Activated T-helper 9 cell treated with anti-CD3 and anti-CD28 coated beads, Interleukin-2, amount 50 U/mL, for 16 hours (primary cell): ENCODE measurements at regions not wholly inside any gene's neighbourhood (a gene's known extent, or its start where the extent isn't known, plus 50 kb on each side); places are given as distances from the start of the nearest gene placed in this dataset.

ENCODE experiments used
- DNase-seq: peaks from one replicate; pipeline ENCODE4 v3.0.0-alpha.2; 2020; ENCODE audit warnings: low read depth

DNA sequence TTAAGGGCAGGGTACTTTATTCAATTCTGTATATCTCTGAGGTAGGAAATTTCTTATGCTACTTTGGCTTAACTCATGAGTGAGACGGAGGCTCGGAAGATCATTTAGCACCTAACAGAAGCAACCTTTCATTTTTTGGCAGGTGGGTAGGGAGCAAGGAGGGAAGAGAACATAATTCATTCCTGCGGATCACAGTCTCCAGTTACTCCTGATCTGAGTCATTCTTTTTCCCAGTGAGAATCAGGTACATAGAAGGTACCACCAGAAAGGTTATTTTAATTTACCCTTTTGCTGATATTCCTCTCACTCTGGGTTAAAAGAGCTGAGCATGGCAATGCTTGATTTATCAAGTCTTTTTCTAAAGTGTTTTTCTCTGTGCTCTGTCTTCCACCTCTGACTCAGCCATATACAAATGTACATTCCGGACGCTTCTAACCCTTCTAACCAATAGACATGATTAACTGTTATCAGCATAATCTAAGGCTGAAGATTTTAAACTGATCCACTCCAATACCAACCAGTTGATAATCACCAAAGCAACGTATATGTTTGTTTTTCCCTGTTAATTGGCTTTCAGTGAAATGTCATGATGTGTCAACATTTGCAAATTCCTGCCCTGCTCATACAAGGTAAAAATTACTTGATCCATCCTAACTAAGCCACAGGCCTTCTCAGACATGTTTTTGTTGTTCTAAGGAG, 271.7 kb downstream of the DUSP10 start:
- DNase-seq: no peak

- DNase-seq: no peak
Measured at GRCh38 chr1:221473411-221473810, 268.5 kb downstream of the DUSP10 start.

DNA sequence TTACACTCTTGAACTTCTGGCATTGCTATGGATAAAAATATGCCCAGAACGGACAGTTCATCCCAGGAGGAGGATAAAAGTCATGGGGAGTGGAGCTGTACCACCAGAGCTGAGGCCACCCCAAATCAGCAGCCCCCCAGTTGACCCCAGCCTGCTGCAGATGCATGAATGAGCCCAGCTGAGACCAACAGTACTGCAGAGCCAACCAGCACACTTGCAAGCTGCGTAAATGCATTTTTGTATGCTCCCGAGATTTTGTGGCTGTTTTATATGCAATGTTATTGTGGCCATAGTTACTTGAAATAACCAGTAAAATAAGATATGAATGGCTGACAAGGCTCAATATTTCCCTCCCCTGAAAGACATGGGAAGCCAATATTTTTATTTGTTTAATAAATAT, 264.6 kb downstream of the DUSP10 start:
- DNase-seq: no peak

GRCh38 chr1:221478050-221478949, 263.6 kb downstream of the DUSP10 start:
- DNase-seq: peak; percentile 28

DNA sequence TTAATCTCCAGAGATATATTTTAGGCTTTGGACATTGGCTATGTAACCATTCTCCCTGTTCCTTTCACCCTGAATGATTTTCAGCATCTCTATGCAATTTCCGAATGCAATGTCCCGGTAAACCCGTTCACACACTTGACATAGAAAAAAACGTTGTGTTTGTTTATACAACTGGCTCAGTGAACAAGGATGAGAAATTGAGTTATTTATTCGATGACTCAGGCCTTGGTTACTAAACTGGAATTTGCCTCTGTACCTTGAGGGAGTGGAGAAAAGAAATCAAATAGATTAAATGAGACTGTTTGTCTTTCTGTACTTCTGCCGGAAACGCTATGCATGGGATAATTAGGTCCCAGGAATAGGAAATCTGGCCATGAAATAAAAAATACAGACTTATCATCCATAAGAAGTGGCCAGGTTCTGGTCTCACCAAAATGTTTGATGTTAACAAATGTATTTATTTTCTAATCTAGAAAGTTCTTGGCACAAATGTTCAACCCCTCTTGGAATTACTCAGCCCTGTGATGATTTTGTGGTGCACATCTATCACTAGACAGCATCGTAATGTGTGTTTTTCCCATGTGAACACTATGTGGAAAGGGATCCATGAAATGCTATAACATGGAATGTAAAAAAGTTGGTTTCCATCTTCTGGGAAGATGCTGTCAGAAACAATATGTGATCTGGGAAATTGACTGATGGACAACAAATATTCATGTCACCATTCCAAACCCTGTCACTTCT, 253.9 kb downstream of the DUSP10 start:
- no peak for DNase-seq

DNA sequence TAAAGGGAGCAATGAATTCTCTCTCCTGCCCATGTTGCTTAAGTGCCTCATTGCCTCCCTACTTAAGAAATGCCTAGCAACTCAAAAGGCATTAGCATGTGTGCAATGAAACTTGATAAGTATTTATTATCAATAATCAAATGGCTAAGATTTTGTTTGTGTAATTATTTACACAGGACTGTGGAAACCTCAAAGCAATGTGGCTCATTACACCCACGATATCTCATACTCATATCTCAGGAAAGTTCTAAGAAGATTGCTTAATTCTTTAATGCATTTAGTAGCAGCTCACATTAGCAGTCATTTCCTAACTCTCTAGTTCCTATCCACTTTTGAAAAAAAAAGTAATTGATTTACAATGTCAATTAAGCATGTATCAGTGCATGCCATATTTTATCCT, 253.3 kb downstream of the DUSP10 start:
- DNase-seq: no peak

GRCh38 chr1:221494670-221495069, 247.2 kb downstream of the DUSP10 start:
- DNase-seq: no peak

DNA sequence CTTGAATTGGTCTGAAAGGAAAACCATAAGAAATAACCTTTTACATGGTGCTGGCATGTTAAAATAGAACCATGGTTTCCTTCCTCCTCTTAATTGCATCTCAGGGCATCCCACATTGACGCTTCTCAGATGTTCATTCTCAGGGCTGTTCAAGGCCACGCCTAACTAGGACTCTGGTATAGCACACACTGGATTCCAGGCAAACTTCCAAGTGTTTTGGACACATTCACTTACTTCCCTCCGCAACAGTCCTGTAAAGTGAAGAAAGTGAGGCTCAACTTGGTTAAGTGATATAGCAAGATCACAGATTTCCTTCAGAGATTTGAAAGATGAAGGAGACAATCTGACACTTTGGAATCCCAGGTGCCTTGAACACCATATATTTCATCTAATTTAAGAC, 244.8 kb downstream of the DUSP10 start:
- no peak for DNase-seq

- no peak for DNase-seq
Measured at GRCh38 chr1:221503268-221503667, 238.6 kb downstream of the DUSP10 start.

DNA sequence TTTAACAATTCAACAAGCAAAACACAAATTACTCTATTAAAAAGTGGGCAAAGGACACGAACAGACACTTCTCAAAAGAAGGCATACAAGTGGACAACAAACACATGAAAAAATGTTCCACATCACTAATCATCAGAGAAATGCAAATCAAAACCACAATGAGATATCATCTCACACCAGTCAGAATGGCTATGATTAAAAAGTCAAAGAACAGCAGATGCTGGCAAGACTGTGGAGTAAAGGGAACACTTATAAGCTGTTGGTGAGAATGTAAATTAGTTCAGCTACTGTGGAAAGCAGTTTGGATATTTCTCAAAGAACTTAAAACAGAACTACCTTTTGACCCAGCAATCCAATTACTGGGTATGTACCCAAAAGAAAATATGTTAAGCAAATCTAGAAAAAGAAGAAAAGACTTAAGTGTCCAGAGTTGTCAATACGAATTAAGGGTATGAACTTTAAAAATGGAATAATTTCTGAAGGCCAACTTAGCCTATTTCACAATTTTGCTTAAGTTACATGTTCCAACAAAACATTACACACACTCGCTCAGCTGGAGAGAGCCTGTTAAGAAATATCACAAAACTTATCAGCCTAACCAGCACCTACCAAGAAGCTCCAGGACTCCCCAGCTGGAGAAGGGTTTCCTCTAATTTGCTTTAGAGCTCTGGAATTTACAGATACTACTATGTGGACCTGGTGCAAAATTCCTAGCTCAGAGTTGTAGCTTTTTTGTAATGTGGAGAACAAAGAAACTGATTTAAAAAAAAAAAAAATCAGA, 232.1 kb downstream of the DUSP10 start:
- no peak for DNase-seq

DNA sequence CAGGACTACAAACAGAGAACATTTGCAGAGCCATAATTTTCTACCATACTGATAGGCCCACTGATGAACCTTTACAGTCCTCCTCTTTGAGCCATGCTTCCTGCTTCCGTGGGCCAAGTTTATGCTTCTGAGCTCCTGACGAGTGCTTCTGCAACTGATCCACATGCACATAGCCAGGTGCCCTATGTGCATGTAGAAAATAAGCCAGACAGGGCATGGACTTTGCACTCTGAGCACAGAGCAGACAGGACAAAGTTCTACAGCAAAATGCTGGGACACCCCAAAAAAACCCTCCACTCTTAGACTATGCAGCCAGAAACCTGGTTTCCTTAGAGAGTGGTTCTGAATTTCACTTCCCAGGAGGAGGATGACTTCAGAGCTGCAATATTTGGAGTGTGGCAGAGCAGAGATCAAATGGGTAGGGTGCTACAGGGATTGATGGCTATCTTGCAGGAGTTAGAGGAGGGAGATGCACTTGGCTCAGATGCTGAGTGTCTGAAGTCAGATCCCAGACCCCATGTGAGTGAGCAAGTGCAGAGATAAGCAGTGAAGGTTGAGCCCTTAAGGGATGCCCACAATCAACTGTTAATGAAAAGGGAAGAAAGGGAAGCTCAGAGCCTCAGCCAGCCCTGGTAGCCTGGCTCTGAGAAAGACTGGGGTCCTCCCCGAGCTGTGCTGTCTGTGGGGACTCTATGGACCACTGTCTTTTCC, 230.9 kb downstream of the DUSP10 start:
- DNase-seq: no peak

DNA sequence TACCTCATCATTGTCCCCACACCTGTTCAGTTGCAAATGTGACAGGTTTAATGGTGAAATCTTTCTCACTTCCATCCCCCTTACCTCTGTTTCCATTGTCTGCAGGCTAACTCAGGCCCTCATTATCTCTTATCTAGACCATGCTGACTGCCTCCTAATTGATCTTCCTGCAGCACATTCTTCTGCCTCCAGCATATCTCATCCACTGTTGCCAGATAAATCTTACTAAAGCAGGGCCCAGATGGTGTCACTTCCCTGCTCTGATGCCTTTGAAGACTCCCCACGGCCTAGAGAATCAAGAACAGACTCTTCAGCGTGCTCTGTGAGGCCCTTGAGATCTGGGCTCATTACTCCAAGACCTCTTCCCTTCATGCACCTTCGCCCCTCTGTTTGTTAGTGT, 230.1 kb downstream of the DUSP10 start:
- DNase-seq: no peak

DNA sequence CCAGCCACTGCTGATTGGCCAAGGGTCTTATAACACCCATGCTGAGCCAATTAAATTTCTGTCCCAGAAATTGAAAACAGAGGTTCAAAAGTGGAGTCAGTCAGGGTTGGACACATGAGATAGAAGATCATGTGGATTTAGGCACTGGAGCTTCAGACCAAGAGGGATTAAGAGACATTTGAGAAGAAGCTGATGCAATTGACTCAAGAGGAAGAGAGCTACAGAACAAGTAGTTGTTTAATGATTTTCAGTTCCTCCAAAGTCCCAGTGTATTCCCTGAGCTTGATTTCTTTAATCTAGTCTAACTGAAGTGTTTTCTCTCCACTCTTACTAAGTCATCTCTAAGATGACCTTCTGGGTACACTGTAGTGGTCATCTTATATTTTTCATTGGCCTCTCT, 227.1 kb downstream of the DUSP10 start:
- DNase-seq: no peak

DNA sequence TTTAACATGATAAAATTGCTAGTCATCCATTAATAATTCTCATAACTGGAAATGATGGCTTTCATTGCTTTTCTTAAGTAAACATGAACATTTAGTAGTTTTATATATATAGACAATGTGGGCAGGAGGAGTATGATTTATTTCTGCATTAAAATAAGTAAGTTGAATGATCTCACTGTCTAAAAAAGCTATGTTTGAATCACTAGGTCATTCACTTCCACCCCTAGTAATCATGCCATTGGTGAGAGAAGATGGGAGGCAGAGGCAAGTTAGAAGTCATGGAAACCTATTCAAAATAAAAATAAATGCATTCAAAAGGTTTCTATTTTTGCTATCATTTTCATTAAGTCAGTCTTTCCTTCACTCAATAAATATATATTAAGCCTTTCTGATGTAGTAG, 226.4 kb downstream of the DUSP10 start:
- no peak for DNase-seq

GRCh38 chr1:221517961-221518360, 223.9 kb downstream of the DUSP10 start:
- DNase-seq: no peak

GRCh38 chr1:221520250-221520649, 221.6 kb downstream of the DUSP10 start:
- DNase-seq: no peak

DNA sequence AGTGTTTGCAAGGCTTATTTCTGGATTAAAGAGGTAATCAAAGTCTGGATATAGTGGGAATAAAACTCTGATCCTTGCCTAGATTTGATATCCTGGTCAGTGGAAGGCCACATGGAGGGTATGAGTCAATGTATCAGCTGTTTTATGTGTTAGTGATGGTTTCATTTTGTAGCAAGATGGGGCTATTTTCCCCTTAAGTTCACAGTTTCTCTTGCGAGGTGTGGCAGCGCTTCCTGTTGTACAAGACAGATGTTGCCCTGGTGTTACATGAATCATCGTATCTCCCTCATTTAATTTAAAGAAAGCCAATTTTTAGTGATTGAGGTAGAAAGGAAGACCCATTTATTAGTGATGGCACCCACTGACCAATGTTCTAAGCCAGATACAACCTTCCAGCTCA, 220.2 kb downstream of the DUSP10 start:
- no peak for DNase-seq

- no peak for DNase-seq
Measured at GRCh38 chr1:221522529-221522940, 219.4 kb downstream of the DUSP10 start.

GRCh38 chr1:221525749-221526148, 216.1 kb downstream of the DUSP10 start:
- no peak for DNase-seq

DNA sequence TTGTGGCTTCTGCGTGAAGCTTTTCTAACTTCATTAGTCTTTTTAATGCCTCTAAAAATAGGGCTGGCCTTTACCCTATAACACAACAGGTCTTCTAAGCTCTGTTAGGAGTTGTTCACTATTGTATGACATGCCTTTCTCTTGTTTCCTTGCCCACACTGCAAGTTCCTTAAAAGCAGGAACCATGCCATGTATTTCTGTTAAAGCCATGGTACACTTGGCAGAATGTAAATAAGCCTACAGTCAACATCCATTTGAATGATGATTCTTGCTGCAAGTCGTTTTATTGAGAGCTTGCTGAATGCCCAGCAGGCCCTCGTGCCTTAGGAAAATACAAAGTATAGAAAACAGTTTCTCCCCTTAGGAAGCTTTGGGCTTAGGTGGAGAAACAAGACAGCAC, 214.6 kb downstream of the DUSP10 start:
- no peak for DNase-seq

DNA sequence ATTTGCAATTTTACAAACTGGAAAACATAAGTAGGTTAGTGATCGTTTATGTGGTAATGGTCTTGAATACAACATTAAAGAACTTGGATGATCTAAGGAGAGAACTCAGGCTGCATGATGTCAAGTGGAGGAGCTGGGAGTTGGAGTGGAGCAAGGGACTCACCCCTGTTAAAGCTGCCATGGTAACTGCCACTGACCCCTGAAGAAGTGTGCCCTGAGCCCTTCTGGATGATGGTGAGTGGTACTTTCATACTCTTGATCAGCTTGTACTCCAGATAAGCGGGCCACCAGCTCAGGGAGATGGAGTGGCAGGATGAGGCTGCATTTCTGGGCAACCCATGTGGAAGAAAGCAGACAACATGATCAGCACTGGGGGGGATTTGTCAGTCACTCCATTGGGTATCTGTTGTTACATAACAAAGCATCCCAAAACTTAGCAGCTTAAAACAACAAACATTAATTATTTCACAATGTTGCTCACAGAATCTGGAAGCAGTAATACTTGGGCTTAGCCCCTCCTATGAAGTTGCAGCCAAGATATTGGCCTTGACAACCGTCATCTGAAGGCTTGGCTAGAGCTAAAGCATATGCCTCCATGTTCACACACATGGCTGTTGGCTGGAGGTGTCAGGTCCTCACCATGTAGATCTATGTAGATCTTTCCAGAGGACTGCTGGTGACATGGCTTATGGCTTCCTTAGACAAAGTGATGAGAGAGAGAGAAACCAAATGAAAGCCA, 213.8 kb downstream of the DUSP10 start:
- DNase-seq: no peak
